Adrenal gland (tissue), 9 donors: ENCODE measurements at regions not wholly inside any gene's neighbourhood (a gene's known extent, or its start where the extent isn't known, plus 50 kb on each side); places are given as distances from the start of the nearest gene placed in this dataset.

Experiments used
- DNase-seq, 7 donors: peaks; one replicate each; pipeline ENCODE4 v3.0.0-alpha.2; 2019 to 2020
- H3K27ac ChIP-seq, 5 donors: fragments of 200-600 bp; sonication (generic) in 4 of 5; 1 replicate in 3 of 5; 2 replicates in 2 of 5; pipeline versions ENCODE4 v1.5.1 to v1.8.0; 2016 to 2020; ENCODE audit warnings: mild to moderate bottlenecking in 1 of 5
- H3K27me3 ChIP-seq: fragments of 200-600 bp; 2 replicates; pipeline ENCODE4 v1.8.0; 2021
- H3K36me3 ChIP-seq, 2 donors: fragments of 200-600 bp; replicated peaks in 1 of 2; 1 replicate in 1 of 2; 2 replicates in 1 of 2; pipeline versions ENCODE4 v1.5.1 to v1.8.0; 2018 to 2022
- H3K4me1 ChIP-seq, 2 donors: fragments of 200-600 bp; replicated peaks in 1 of 2; 1 replicate in 1 of 2; 2 replicates in 1 of 2; pipeline versions ENCODE4 v1.5.1 to v1.8.0; 2018 to 2021
- H3K4me3 ChIP-seq, 4 donors: fragments of 200-600 bp; sonication (generic) in 3 of 4; one replicate each; pipeline ENCODE4 v1.5.1; 2016 to 2018
- H3K9me3 ChIP-seq, 3 donors: fragments of 200-600 bp; sonication (generic) in 1 of 3; replicated peaks in 1 of 3; 1 replicate in 2 of 3; 2 replicates in 1 of 3; pipeline versions ENCODE4 v1.5.1 to v1.8.0; 2016 to 2021
- POLR2A ChIP-seq, 2 donors: fragments of 450-650 bp; IDR thresholded peaks; one replicate each; pipeline ENCODE4 v1.6.1; 2017; ENCODE audit warnings: antibody characterized with exemption in 2 of 2, mild to moderate bottlenecking in 2 of 2, moderate library complexity in 1 of 2
- WGBS, 4 donors: extraction: QIAGEN DNeasy Blood & Tissue Kit in 2 of 4; methylation state at CpG; one replicate each; pipeline versions ENCODE4 v1.1.5 to v1.1.7; 2013 to 2017; 5-methylcytosine and 5-hydroxymethylcytosine counted together
- intact Hi-C, 2 donors: fragments of 100-400 bp; cut with DNase I; formaldehyde crosslinking; loops; one replicate each; pipeline versions ENCODE4 v1.14.1 to v1.15.0; 2022 to 2023
- TF ChIP-seq, protein P1 (sequence below), 6 experiments: fragments of 450-650 bp in 4 of 6; fragments of 200-600 bp in 2 of 6; sonication (generic) in 1 of 6; IDR thresholded peaks; 1 replicate in 5 of 6; 2 replicates in 1 of 6; pipeline versions ENCODE4 v1.5.1 to v1.8.0; 2016 to 2021; ENCODE audit warnings: antibody characterized with exemption in 6 of 6, mild to moderate bottlenecking in 2 of 6, moderate library complexity in 1 of 6
- donor health status: healthy with polysubstance abuse.
- donor health status: Bipolar disorder and iron deficiency.
- donor health status: DM: yes; HTN: yes; CAD: no.
- donor health status: DM: no; HTN: no; CAD: no.
- donor health status: DM: no; HTN: no; CAD: no.

DNA sequence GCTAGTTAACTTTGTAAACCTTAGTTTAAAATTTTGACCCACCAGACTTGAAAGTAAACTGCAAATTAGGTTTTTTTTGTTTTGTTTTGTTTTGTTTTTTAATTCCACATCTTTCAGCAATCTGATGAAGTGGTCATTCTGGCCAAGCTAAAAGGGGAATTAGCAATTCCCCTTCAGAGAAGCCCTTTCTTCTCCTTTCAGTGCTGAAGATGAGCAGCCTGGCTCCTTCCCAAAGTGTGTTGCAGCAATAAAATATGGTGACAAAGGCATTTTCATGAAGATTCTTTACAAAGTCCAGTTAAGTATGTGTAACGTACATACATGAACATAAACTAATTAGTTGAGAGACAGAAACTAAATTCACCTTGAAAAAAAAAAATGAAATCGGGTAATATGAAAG lies 380.1 kb downstream of the NOVA1 start:
- no peaks in the 10 kb centered on the region for H3K9me3 ChIP-seq
- H3K27ac ChIP-seq: no peak overlapping the region
- H3K27me3 ChIP-seq: no peaks in the 10 kb centered on the region
- 71 to 89% (median 75%) methylated on average over 2 of the region's 2 CpGs for WGBS, 4 donors
- no peaks in the 10 kb centered on the region for H3K36me3 ChIP-seq
- no peak overlapping the region for H3K4me3 ChIP-seq
- no peak for TF ChIP-seq POLR2A (IDR thresholded peaks at IDR 0.05)
- TF ChIP-seq, protein P1, sequence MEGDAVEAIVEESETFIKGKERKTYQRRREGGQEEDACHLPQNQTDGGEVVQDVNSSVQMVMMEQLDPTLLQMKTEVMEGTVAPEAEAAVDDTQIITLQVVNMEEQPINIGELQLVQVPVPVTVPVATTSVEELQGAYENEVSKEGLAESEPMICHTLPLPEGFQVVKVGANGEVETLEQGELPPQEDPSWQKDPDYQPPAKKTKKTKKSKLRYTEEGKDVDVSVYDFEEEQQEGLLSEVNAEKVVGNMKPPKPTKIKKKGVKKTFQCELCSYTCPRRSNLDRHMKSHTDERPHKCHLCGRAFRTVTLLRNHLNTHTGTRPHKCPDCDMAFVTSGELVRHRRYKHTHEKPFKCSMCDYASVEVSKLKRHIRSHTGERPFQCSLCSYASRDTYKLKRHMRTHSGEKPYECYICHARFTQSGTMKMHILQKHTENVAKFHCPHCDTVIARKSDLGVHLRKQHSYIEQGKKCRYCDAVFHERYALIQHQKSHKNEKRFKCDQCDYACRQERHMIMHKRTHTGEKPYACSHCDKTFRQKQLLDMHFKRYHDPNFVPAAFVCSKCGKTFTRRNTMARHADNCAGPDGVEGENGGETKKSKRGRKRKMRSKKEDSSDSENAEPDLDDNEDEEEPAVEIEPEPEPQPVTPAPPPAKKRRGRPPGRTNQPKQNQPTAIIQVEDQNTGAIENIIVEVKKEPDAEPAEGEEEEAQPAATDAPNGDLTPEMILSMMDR (IDR thresholded peaks at IDR 0.05): no peak
- no peaks in the 10 kb centered on the region for H3K4me1 ChIP-seq
- intact Hi-C loops: no loop called here
- DNase-seq: no peak

- DNase-seq: no peak
- no peaks in the 10 kb centered on the region for H3K36me3 ChIP-seq
- H3K9me3 ChIP-seq: no peaks in the 10 kb centered on the region
- no peaks in the 10 kb centered on the region for H3K27me3 ChIP-seq
- 59 to 75% (median 69%) methylated on average over 5 of the region's 5 CpGs for WGBS, 4 donors
- H3K4me3 ChIP-seq: no peak overlapping the region
- no peak overlapping the region for H3K27ac ChIP-seq
- intact Hi-C loops: no loop called here
- H3K4me1 ChIP-seq: no peaks in the 10 kb centered on the region
- TF ChIP-seq POLR2A (IDR thresholded peaks at IDR 0.05): no peak
- TF ChIP-seq, protein P1 (IDR thresholded peaks at IDR 0.05): no peak
Observed at GRCh38 chr14:26216786-26217185, 381.0 kb downstream of the NOVA1 start.

DNA sequence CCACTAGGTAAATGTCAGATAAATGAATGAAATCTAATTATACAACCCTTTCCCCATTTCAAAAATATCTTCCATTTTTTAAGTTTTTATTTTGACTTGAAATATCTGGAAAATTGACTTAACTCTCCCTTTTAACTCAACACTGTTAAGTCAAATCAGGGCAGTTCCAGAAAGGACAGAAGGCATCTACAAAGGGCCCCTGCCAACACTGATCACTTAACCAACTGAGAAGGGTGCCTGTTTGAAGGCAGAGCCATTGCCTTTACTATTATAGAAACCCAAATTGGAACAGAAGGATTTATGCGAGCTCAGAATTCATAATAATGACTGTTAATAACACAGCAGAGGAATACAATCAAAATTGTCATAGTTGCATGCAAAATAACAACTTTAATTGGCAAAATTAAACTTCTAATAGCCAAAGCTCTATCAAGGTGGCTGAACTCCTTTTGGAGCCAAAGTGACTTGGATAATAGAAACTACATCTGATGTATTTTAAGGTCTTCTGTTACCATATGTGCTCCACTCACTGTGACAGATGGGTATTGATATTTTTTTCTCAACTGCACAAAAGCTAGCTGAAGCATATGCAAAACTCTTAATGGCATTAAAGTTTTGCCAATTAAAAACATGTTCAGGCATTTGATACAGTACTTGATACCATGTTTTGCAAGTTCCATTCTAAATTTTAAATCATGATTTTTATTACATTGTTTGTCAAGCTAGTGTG lies 383.8 kb downstream of the NOVA1 start:
- Histone ChIP-seq H3K4me3 (no peak overlapping the region), H3K27ac (no peak overlapping the region), H3K4me1 (no peaks in the 10 kb centered on the region), H3K27me3 (no peaks in the 10 kb centered on the region), H3K9me3 (no peaks in the 10 kb centered on the region), H3K36me3 (no peaks in the 10 kb centered on the region)
- DNase-seq: no peak
- WGBS, 4 donors: 88 to 98% (median 89%) methylated on average over 1 of the region's 1 CpG
- intact Hi-C loops: no loop called here
- TF ChIP-seq, protein P1 (IDR thresholded peaks at IDR 0.05): no peak
- no peak for TF ChIP-seq POLR2A (IDR thresholded peaks at IDR 0.05)

- no peak for DNase-seq
- no peak for TF ChIP-seq POLR2A (IDR thresholded peaks at IDR 0.05)
- TF ChIP-seq, protein P1 (IDR thresholded peaks at IDR 0.05): no peak
- H3K9me3 ChIP-seq: no peaks in the 10 kb centered on the region
- intact Hi-C loops: no loop called here
- no peaks in the 10 kb centered on the region for H3K36me3 ChIP-seq
- H3K4me1 ChIP-seq: no peaks in the 10 kb centered on the region
- no peaks in the 10 kb centered on the region for H3K27me3 ChIP-seq
- WGBS, 4 donors: 32 to 80% (median 79%) methylated on average over 2 of the region's 2 CpGs
- H3K27ac ChIP-seq: no peak overlapping the region
- H3K4me3 ChIP-seq: no peak overlapping the region
Observed at GRCh38 chr14:26209699-26210098, 388.1 kb downstream of the NOVA1 start.
